GM12875 (cell line): ENCODE measurements at regions not wholly inside any gene's neighbourhood (a gene's known extent, or its start where the extent isn't known, plus 50 kb on each side); places are given as distances from the start of the nearest gene placed in this dataset.

Experiments
- H3K4me3 ChIP-seq: one replicate; pipeline ENCODE4 v1.5.1; 2011; ENCODE audit warnings: low read depth, low read length, control low read depth
- TF ChIP-seq, protein P1 (sequence below): IDR thresholded peaks from 2 replicates; pipeline ENCODE4 v1.5.1; 2011; ENCODE audit warnings: low read depth, mild to moderate bottlenecking, control low read depth, inconsistent platforms, low read length, moderate library complexity, borderline replicate concordance; ENCODE audit not compliant: insufficient read depth

DNA sequence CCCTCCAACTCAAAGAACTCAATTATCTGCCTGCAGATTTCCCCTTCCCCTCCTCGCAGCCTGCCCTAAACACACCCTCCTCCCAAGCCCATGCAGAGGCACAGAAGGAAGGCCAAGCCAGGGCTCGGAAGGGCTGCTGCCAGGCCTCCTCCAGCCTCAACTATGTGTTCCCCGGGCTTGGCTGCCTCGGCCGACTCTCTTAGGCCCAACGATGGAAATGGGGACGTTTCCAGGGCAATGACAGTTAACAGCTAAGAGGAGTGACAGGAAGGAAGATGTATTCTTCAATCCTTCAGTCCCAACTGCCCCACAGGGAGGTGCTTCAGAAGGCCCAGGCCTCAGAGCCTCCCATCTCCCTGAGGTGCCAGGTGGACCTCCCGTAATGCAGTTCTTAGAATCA is 104.0 kb upstream of the AKIP1 start:
- no peak overlapping the region for H3K4me3 ChIP-seq
- TF ChIP-seq, protein P1, sequence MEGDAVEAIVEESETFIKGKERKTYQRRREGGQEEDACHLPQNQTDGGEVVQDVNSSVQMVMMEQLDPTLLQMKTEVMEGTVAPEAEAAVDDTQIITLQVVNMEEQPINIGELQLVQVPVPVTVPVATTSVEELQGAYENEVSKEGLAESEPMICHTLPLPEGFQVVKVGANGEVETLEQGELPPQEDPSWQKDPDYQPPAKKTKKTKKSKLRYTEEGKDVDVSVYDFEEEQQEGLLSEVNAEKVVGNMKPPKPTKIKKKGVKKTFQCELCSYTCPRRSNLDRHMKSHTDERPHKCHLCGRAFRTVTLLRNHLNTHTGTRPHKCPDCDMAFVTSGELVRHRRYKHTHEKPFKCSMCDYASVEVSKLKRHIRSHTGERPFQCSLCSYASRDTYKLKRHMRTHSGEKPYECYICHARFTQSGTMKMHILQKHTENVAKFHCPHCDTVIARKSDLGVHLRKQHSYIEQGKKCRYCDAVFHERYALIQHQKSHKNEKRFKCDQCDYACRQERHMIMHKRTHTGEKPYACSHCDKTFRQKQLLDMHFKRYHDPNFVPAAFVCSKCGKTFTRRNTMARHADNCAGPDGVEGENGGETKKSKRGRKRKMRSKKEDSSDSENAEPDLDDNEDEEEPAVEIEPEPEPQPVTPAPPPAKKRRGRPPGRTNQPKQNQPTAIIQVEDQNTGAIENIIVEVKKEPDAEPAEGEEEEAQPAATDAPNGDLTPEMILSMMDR = no peak

DNA sequence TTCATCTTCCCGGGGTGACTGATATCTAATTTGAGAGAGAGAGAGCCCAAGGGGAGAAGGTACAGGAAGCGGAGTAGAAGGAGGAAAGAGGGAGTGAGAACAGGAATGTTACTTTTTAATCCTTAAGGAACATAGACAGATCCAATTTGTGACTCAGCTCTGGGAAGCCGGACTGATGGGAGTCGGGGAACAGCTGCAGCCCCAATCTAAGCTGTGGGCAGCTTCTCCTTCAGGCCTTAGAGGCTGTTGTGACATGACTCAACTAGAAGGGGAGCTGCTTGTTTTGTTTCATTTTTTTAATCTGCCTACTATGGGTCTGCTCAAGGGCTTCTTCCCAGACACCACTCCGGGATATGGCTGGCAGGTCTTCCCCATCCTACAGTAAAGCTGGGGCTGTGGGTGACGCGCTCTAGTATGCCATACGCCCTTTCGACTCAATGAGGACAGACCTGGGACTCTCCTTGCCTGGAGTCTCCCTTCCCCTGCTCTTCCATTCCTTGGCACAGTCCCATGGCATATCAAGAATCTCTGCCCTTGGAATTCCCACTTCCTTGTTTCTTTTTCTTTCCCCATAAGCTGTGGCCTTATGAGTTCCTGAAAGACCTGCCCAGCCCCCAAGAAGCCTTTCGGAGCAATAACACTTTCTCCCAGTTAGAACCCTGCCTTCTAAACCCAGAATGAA is 103.3 kb upstream of the AKIP1 start:
- TF ChIP-seq, protein P1 = no peak
- H3K4me3 ChIP-seq = no peak overlapping the region

DNA sequence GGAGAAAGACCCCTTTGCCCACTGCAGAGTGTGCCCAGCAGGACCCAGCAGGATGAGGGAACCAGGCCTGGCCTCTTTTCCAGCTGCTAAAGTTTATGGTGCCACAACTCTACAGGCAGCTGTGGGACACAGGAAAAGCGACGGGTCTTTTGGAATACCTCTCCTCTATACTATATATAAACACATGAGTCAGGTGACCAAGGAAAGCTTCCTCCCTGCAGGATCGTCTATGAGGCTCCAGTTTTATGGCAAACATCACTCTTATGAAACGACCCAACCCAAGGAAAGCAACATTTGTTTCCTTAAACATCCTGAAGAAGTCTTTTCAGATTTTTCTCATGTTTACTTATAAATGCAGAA is 102.8 kb upstream of the AKIP1 start:
- no peak overlapping the region for H3K4me3 ChIP-seq

DNA sequence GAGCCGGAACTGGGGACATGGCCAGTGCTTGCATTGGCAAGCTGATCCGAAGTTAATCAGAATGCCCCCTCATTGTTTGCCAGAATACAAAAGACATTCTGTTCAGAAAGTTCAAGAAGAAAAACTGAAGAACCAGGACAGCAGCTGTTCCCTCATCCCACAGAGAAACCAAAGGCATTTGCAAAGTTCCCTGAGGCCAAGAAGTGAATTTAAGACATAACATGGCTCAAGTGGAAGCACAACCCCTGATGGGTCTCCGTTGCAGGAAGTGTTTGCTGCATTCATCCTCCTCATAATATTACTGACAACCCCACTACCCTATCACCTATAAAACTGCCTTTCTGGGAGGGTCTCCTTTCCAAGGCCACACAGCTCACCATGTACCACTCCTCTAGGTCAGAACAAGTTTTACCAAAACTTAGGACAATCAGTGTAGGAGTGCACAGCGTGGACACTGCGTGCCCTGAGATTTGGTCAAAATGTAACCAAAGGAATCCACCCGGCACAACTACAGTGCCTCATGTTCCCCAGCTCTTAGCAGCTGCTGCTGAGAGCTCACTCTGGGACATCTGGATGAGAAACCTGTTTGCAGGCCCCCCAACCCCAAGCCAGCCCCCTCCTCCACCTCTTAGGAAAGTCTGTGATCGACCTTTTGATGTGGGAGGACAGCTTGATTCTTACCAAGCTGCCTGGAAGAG is 101.6 kb upstream of the AKIP1 start:
- no peak overlapping the region for H3K4me3 ChIP-seq
- TF ChIP-seq, protein P1 = no peak

More for the DNA sequence above, 102.8 kb upstream of the AKIP1 start:
- TF ChIP-seq, protein P1 = no peak

DNA sequence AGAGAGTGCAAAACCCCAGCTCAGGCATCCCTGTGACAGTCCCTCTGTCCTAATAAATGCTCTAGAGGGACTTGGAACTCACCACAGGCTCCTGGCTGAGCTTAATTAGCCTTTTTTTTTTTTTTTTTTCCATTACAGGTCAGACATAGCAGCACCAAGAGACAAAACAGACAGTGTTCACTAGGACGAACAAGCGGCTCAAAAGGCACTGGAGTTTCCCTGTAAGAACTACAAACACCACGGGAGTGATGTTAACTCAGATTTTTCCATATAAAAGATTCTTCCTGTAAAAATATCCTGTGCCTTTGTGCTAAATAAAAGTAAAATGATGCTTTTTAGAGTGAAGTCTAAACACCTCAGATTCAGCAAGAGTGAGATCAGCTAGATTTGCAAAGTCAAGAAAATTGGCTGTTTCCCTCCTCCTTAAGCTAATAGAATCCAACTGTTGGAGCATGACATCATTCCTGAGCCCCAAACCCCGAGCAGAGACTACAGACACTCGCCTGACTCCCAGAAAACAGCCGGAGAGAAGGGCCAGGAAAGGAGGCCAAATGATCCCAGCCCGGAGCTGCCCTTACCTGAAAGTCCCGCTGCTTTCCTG is 101.0 kb upstream of the AKIP1 start:
- H3K4me3 ChIP-seq = no peak overlapping the region
- TF ChIP-seq, protein P1 = no peak

DNA sequence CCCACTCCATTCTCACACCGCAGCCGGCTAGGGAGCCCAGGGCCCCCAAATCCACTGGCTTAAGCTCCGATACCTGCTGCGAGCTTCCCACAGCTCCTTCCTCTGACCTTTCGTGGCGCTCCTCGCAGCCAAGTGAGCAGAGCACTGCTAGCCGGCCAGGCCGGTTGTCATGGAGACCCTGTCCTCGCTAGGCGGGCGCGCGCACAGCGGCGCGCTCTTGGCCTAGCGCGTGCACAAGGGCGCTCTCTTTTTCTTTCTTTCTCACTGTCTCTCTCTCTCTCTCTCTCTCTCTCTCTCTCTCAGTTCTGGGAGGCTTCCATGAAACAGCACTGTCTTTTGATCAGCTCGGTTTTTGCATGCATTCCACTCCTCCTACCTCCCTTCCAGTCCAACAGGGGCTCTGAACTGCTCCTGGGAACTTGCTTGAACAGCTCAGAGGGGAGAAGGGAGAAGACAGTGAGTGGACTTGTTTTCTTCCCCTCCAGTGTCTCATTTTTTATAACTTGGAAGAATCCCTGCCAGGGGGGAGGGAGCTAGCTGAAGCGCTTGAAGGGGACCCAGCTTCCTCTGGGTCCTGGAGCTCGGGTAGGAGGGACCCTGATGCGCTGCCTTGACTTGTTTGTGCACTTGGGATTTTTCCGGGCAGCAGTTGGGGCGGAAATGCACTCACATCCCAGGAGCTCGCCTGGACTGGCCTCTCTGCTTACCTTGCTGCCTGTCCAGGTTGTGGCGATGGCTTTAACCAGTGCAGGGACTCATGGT is 100.3 kb upstream of the AKIP1 start:
- TF ChIP-seq, protein P1 = no peak

More for the DNA sequence above, 100.3 kb upstream of the AKIP1 start:
- H3K4me3 ChIP-seq = no peak overlapping the region
